ENCODE measurements at regions not wholly inside any gene's neighbourhood (a gene's known extent, or its start where the extent isn't known, plus 50 kb on each side); places are given as distances from the start of the nearest gene placed in this dataset.

GRCh38 chr13:79736356-79736755 lies 255.4 kb downstream of the NDFIP2 start:
- H3K4me3 ChIP-seq: no peak overlapping the region
- ATAC-seq: no peak
- H3K9me3 ChIP-seq: no peaks in the 10 kb centered on the region
- H3K27me3 ChIP-seq: no peaks in the 10 kb centered on the region
- TF ChIP-seq EP300 (IDR thresholded peaks at IDR 0.05): no peak
- no peak for TF ChIP-seq CTCF (IDR thresholded peaks at IDR 0.05)
- no CpG with 5 or more reads among the region's 1 CpG for WGBS, 2 donors (ENCODE audit: low coverage in 1 of 2)
- no peaks in the 10 kb centered on the region for H3K36me3 ChIP-seq
- no peaks in the 10 kb centered on the region for H3K4me1 ChIP-seq
- H3K27ac ChIP-seq: no peak overlapping the region

GRCh38 chr13:79735228-79735627 lies 254.3 kb downstream of the NDFIP2 start:
- H3K4me1 ChIP-seq: no peaks in the 10 kb centered on the region
- H3K27ac ChIP-seq: no peak overlapping the region
- no peak for TF ChIP-seq CTCF (IDR thresholded peaks at IDR 0.05)
- TF ChIP-seq EP300 (IDR thresholded peaks at IDR 0.05): no peak
- no peak for ATAC-seq
- no peaks in the 10 kb centered on the region for H3K27me3 ChIP-seq
- H3K9me3 ChIP-seq: no peaks in the 10 kb centered on the region
- no peak overlapping the region for H3K4me3 ChIP-seq
- H3K36me3 ChIP-seq: no peaks in the 10 kb centered on the region

- TF ChIP-seq POLR2AphosphoS5 (IDR thresholded peaks at IDR 0.05): no peak
- no peak for TF ChIP-seq CTCF (IDR thresholded peaks at IDR 0.05)
- no peak for TF ChIP-seq EP300 (IDR thresholded peaks at IDR 0.05)
- no peak for TF ChIP-seq POLR2A (IDR thresholded peaks at IDR 0.05)
- Histone ChIP-seq H3K4me1 (peaks cover 0 to 21% (median 0%) of the 10 kb centered on the region in 3 donors), H3K27ac (no peak overlapping the region), H3K27me3 (no peaks in the 10 kb centered on the region), H3K4me3 (no peak overlapping the region), H3K36me3 (no peaks in the 10 kb centered on the region), H3K9me3 (no peaks in the 10 kb centered on the region)
- ATAC-seq: no peak
Measured at GRCh38 chr13:79727086-79727485, 246.1 kb downstream of the NDFIP2 start.

GRCh38 chr13:79725841-79726240 lies 244.9 kb downstream of the NDFIP2 start:
- Histone ChIP-seq H3K27ac (no peak overlapping the region), H3K9me3 (no peaks in the 10 kb centered on the region), H3K4me3 (no peak overlapping the region), H3K27me3 (no peaks in the 10 kb centered on the region), H3K36me3 (no peaks in the 10 kb centered on the region), H3K4me1 (peaks cover 0 to 21% (median 0%) of the 10 kb centered on the region in 3 donors)
- WGBS, 2 donors (ENCODE audit: low coverage in 1 of 2): 67% methylated on average over 1 of the region's 1 CpG; no CpG with 5 or more reads in 1 of the 2 donors
- no peak for ATAC-seq
- no peak for TF ChIP-seq EP300 (IDR thresholded peaks at IDR 0.05)
- TF ChIP-seq CTCF (IDR thresholded peaks at IDR 0.05): no peak
- no peak for TF ChIP-seq POLR2AphosphoS5 (IDR thresholded peaks at IDR 0.05)

GRCh38 chr13:79724348-79725103 lies 243.6 kb downstream of the NDFIP2 start:
- no peak for ATAC-seq
- Histone ChIP-seq H3K27ac (no peak overlapping the region), H3K4me1 (peaks cover 0 to 21% (median 0%) of the 10 kb centered on the region in 3 donors), H3K4me3 (no peak overlapping the region), H3K9me3 (no peaks in the 10 kb centered on the region), H3K36me3 (no peaks in the 10 kb centered on the region), H3K27me3 (no peaks in the 10 kb centered on the region)
- WGBS, 2 donors (ENCODE audit: low coverage in 1 of 2): 48 to 57% methylated on average over 3 of the region's 3 CpGs
- TF ChIP-seq EP300 (IDR thresholded peaks at IDR 0.05) (no peak), CTCF (IDR thresholded peaks at IDR 0.05) (no peak), POLR2A (IDR thresholded peaks at IDR 0.05) (no peak), POLR2AphosphoS5 (IDR thresholded peaks at IDR 0.05) (no peak)

All from gastroesophageal sphincter (tissue), 4 donors.